ACHN (cell line): ENCODE measurements at regions not wholly inside any gene's neighbourhood (a gene's known extent, or its start where the extent isn't known, plus 50 kb on each side); places are given as distances from the start of the nearest gene placed in this dataset.

ENCODE experiments used
- DNase-seq: peaks from one replicate; pipeline ENCODE4 v3.0.0-alpha.2; 2015
- in situ Hi-C: cut with HindIII; loops from 2 replicates; pipeline ENCODE4 v1.10.0; 2017; ENCODE audit warnings: low sequenced_read_pairs, low pct_ligation_motif_present, low pct_unique_long_range_greater_than_20kb

- in situ Hi-C loops, result no loop called here
Measured at GRCh38 chr5:148012801-148013200, 51.0 kb upstream of the SPINK5 start.

GRCh38 chr5:148011398-148012137 lies 52.2 kb upstream of the SPINK5 start:
- in situ Hi-C loops, result no loop called here
- DNase-seq, result no peak

More at GRCh38 chr5:148012801-148013200, 51.0 kb upstream of the SPINK5 start:
- DNase-seq, result no peak

GRCh38 chr5:148005788-148006520 lies 57.8 kb upstream of the SPINK5 start:
- in situ Hi-C loops, result no loop called here
- DNase-seq, result peak; percentile 15

GRCh38 chr5:148003226-148003625 lies 60.6 kb upstream of the SPINK5 start:
- no peak for DNase-seq
- in situ Hi-C loops, result no loop called here

- DNase-seq, result no peak
- in situ Hi-C loops, result no loop called here
Measured at GRCh38 chr5:148002451-148002850, 61.3 kb upstream of the SPINK5 start.

GRCh38 chr5:148000036-148000435 lies 63.7 kb upstream of the SPINK5 start:
- no peak for DNase-seq
- in situ Hi-C loops, result no loop called here

GRCh38 chr5:147998704-147999103 lies 65.1 kb upstream of the SPINK5 start:
- in situ Hi-C loops, result no loop called here
- no peak for DNase-seq

- in situ Hi-C loops, result no loop called here
- no peak for DNase-seq
Measured at GRCh38 chr5:147997486-147997885, 66.3 kb upstream of the SPINK5 start.

GRCh38 chr5:147996379-147996778 lies 67.4 kb upstream of the SPINK5 start:
- in situ Hi-C loops, result no loop called here
- no peak for DNase-seq

GRCh38 chr5:147995846-147996245 lies 67.9 kb upstream of the SPINK5 start:
- in situ Hi-C loops, result no loop called here
- DNase-seq, result no peak

- DNase-seq, result no peak
Measured at GRCh38 chr5:147989994-147990393, 73.8 kb upstream of the SPINK5 start.

GRCh38 chr5:147989239-147989638 lies 74.5 kb upstream of the SPINK5 start:
- no peak for DNase-seq
- in situ Hi-C loops, result no loop called here

More at GRCh38 chr5:147989994-147990393, 73.8 kb upstream of the SPINK5 start:
- in situ Hi-C loops, result no loop called here

- in situ Hi-C loops, result no loop called here
- no peak for DNase-seq
Measured at GRCh38 chr5:147986134-147986757, 77.5 kb upstream of the SPINK5 start.

- in situ Hi-C loops, result no loop called here
- no peak for DNase-seq
Measured at GRCh38 chr5:147985608-147986007, 78.2 kb upstream of the SPINK5 start.

GRCh38 chr5:147983742-147984141 lies 77.4 kb upstream of the C5orf46 start:
- in situ Hi-C loops, result no loop called here
- DNase-seq, result no peak

GRCh38 chr5:147981074-147981473 lies 74.7 kb upstream of the C5orf46 start:
- DNase-seq, result no peak
- in situ Hi-C loops, result no loop called here

GRCh38 chr5:147979761-147980160 lies 73.4 kb upstream of the C5orf46 start:
- no peak for DNase-seq
- in situ Hi-C loops, result no loop called here

GRCh38 chr5:147972076-147972840 lies 65.9 kb upstream of the C5orf46 start:
- in situ Hi-C loops, result no loop called here
- DNase-seq, result no peak

- in situ Hi-C loops, result no loop called here
- no peak for DNase-seq
Measured at GRCh38 chr5:147971472-147971871, 65.1 kb upstream of the C5orf46 start.
